Transverse colon (tissue), 4 donors: ENCODE measurements at regions not wholly inside any gene's neighbourhood (a gene's known extent, or its start where the extent isn't known, plus 50 kb on each side); places are given as distances from the start of the nearest gene placed in this dataset.

ENCODE experiments used
- CTCF ChIP-seq, 5 experiments: fragments of 200-600 bp in 3 of 5; fragments of 450-650 bp in 2 of 5; sonication (generic) in 3 of 5; IDR thresholded peaks; 1 replicate in 2 of 5; 2 replicates in 3 of 5; pipeline ENCODE4 v1.5.1; 2016 to 2017; ENCODE audit warnings: antibody characterized with exemption in 5 of 5, inconsistent platforms in 3 of 5, mild to moderate bottlenecking in 2 of 5, moderate library complexity in 1 of 5
- EP300 ChIP-seq: sonication (generic); formaldehyde crosslinking; IDR thresholded peaks from one replicate; pipeline ENCODE4 v1.6.1; 2017; ENCODE audit warnings: antibody characterized with exemption, low read depth
- POLR2A ChIP-seq: fragments of 450-650 bp; IDR thresholded peaks from one replicate; pipeline ENCODE4 v1.6.1; 2016; ENCODE audit warnings: antibody characterized with exemption, mild to moderate bottlenecking, moderate library complexity
- POLR2AphosphoS5 ChIP-seq, 3 donors: sonication (generic); formaldehyde crosslinking; IDR thresholded peaks; one replicate each; pipeline ENCODE4 v1.6.1; 2016; ENCODE audit warnings: antibody characterized with exemption in 3 of 3

GRCh38 chr12:125567581-125567980 is 502.3 kb downstream of the AACS start:
- TF ChIP-seq POLR2AphosphoS5 (IDR thresholded peaks at IDR 0.05): no peak
- no peak for TF ChIP-seq CTCF (IDR thresholded peaks at IDR 0.05)
- no peak for TF ChIP-seq POLR2A
- TF ChIP-seq EP300: no peak
